SK-N-SH treated with all-trans-retinoic acid at 6 μM for 48 hours (cell line): ENCODE measurements at regions not wholly inside any gene's neighbourhood (a gene's known extent, or its start where the extent isn't known, plus 50 kb on each side); places are given as distances from the start of the nearest gene placed in this dataset.
"Not testable (repeated sequence)": the region's sequence is repeated elsewhere in the genome, so short reads cannot be mapped to it uniquely, and the experiment has no call there.

Experiments
- ATAC-seq: fragments of 200-7000 bp; cut with Tn5 transposase; 3 replicates; pipeline ENCODE4 v1.9.1; 2020; ENCODE audit warnings: mild to moderate bottlenecking, moderate library complexity
- ARNTL ChIP-seq: fragments of 450-650 bp; formaldehyde crosslinking; IDR thresholded peaks from 2 replicates; pipeline ENCODE4 v1.5.0; 2020; ENCODE audit warnings: low read depth, mild to moderate bottlenecking, moderate library complexity, borderline replicate concordance
- BACH2 ChIP-seq: fragments of 250-450 bp; sonication (Bioruptor Pico); IDR thresholded peaks from 2 replicates; pipeline ENCODE4 v1.9.0; 2021; ENCODE audit warnings: mild to moderate bottlenecking, borderline replicate concordance
- ESRRG ChIP-seq: fragments of 250-450 bp; sonication (Bioruptor Pico); IDR thresholded peaks from 2 replicates; pipeline ENCODE4 v1.6.1; 2021; ENCODE audit warnings: mild to moderate bottlenecking
- GLIS3 ChIP-seq: fragments of 250-450 bp; sonication (Bioruptor Pico); IDR thresholded peaks from 2 replicates; pipeline ENCODE4 v1.5.0; 2020; ENCODE audit warnings: mild to moderate bottlenecking, moderate library complexity
- ISL1 ChIP-seq: fragments of 250-450 bp; sonication (Bioruptor Pico); IDR thresholded peaks from 2 replicates; pipeline ENCODE4 v2.1.2; 2022; ENCODE audit warnings: mild to moderate bottlenecking, moderate library complexity
- OSR1 ChIP-seq: fragments of 250-450 bp; sonication (Bioruptor Pico); IDR thresholded peaks from 2 replicates; pipeline ENCODE4 v1.8.0; 2022; ENCODE audit warnings: moderate library complexity, mild to moderate bottlenecking, inconsistent platforms
- PPARA ChIP-seq: fragments of 250-450 bp; sonication (Bioruptor Pico); IDR thresholded peaks from 2 replicates; pipeline ENCODE4 v1.5.0; 2020; ENCODE audit warnings: mild to moderate bottlenecking, borderline replicate concordance
- RARB ChIP-seq: fragments of 250-450 bp; sonication (Bioruptor Pico); IDR thresholded peaks from 2 replicates; pipeline ENCODE4 v1.8.0; 2021; ENCODE audit warnings: mild to moderate bottlenecking, moderate library complexity
- SNAI2 ChIP-seq: fragments of 250-450 bp; sonication (Bioruptor Pico); IDR thresholded peaks from 2 replicates; pipeline ENCODE4 v1.5.0; 2020; ENCODE audit warnings: mild to moderate bottlenecking, moderate library complexity
- TCF4 ChIP-seq: fragments of 250-450 bp; sonication (Bioruptor Pico); IDR thresholded peaks from 2 replicates; pipeline ENCODE4 v1.8.0; 2021; ENCODE audit warnings: mild to moderate bottlenecking, moderate library complexity, borderline replicate concordance
- TOX ChIP-seq: fragments of 250-450 bp; sonication (Bioruptor Pico); IDR thresholded peaks from 2 replicates; pipeline ENCODE4 v1.8.0; 2021; ENCODE audit warnings: mild to moderate bottlenecking, moderate library complexity, borderline replicate concordance
- ZC3H10 ChIP-seq: fragments of 250-450 bp; sonication (Bioruptor Pico); IDR thresholded peaks from 2 replicates; pipeline ENCODE4 v1.5.1; 2021; ENCODE audit warnings: mild to moderate bottlenecking, moderate library complexity
- ZFP3 ChIP-seq: fragments of 250-450 bp; sonication (Bioruptor Pico); IDR thresholded peaks from 2 replicates; pipeline ENCODE4 v1.5.0; 2020; ENCODE audit warnings: mild to moderate bottlenecking, moderate library complexity
- ZFP30 ChIP-seq: fragments of 450-650 bp; formaldehyde crosslinking; IDR thresholded peaks from 2 replicates; pipeline ENCODE4 v1.5.0; 2022; ENCODE audit warnings: mild to moderate bottlenecking, moderate library complexity
- ZNF565 ChIP-seq: fragments of 450-650 bp; formaldehyde crosslinking; conservative IDR thresholded peaks from 2 replicates; pipeline ENCODE4 v1.5.0; 2020; ENCODE audit warnings: low read depth, mild to moderate bottlenecking, moderate library complexity
- ZNF70 ChIP-seq: fragments of 450-650 bp; formaldehyde crosslinking; IDR thresholded peaks from 2 replicates; pipeline ENCODE4 v1.5.0; 2020; ENCODE audit warnings: mild to moderate bottlenecking, moderate library complexity
- ZNF8 ChIP-seq: fragments of 450-650 bp; formaldehyde crosslinking; IDR thresholded peaks from 2 replicates; pipeline ENCODE4 v1.5.0; 2020; ENCODE audit warnings: mild to moderate bottlenecking, moderate library complexity
- TF ChIP-seq, protein P1 (sequence below): fragments of 250-450 bp; sonication (Bioruptor Pico); IDR thresholded peaks from 2 replicates; pipeline ENCODE4 v1.5.1; 2021; ENCODE audit warnings: mild to moderate bottlenecking, moderate library complexity
- TF ChIP-seq, protein P2 (sequence below): fragments of 250-450 bp; sonication (Bioruptor Pico); IDR thresholded peaks from 2 replicates; pipeline ENCODE4 v1.8.0; 2020; ENCODE audit warnings: mild to moderate bottlenecking, moderate library complexity, borderline replicate concordance
- TF ChIP-seq, protein P3 (sequence below): fragments of 250-450 bp; sonication (Bioruptor Pico); IDR thresholded peaks from 2 replicates; pipeline ENCODE4 v1.8.0; 2021; ENCODE audit warnings: low read depth, mild to moderate bottlenecking, moderate library complexity, borderline replicate concordance
- TF ChIP-seq, protein P4 (sequence below): fragments of 250-450 bp; sonication (Bioruptor Pico); IDR thresholded peaks from 2 replicates; pipeline ENCODE4 v1.5.1; 2020; ENCODE audit warnings: low read depth, mild to moderate bottlenecking, moderate library complexity

DNA sequence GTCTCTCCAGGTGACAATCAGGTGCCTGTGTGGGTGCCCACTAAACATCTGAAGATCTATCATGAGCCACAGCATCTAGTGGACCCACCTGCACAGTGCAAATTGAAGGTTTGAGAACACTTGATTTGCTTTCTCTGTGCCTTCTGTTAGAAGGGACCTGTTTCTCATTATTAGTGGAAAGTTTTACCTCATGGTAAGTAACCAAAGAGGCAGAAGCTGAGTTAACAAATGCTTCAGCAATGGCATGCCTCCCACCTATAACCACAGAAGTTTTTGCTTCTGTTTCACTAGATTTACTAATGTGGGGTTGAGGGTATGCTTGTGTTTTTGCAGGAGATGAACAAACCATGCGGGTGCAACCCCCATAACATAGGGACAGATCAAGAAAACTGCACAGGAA lies 297.4 kb upstream of the DKK2 start:
- ATAC-seq, result no peak
- TF ChIP-seq, protein P1, sequence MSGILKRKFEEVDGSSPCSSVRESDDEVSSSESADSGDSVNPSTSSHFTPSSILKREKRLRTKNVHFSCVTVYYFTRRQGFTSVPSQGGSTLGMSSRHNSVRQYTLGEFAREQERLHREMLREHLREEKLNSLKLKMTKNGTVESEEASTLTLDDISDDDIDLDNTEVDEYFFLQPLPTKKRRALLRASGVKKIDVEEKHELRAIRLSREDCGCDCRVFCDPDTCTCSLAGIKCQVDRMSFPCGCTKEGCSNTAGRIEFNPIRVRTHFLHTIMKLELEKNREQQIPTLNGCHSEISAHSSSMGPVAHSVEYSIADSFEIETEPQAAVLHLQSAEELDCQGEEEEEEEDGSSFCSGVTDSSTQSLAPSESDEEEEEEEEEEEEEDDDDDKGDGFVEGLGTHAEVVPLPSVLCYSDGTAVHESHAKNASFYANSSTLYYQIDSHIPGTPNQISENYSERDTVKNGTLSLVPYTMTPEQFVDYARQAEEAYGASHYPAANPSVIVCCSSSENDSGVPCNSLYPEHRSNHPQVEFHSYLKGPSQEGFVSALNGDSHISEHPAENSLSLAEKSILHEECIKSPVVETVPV (CRISPR knock-in tag), result no peak
- no peak for TF ChIP-seq ARNTL
- TF ChIP-seq PPARA (CRISPR knock-in tag), result no peak

DNA sequence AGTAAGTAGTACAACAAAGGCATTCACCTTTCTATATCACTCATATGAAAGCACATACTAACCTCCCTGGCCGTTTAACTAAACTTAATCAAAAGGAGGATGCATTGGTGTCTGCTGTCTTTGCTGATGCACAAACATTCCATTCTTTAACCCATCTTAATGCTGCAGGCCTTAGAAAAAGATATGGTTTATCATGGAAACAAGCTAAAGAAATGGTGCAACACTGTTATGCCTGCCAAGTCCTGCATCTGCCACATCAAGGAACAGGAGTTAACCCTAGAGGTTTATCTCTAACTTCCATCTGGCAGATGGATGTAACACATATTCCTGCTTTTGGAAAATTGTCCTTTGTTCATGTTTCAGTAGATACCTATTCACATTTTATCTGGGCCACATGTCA lies 296.5 kb upstream of the DKK2 start:
- not testable (repeated sequence) for ATAC-seq

DNA sequence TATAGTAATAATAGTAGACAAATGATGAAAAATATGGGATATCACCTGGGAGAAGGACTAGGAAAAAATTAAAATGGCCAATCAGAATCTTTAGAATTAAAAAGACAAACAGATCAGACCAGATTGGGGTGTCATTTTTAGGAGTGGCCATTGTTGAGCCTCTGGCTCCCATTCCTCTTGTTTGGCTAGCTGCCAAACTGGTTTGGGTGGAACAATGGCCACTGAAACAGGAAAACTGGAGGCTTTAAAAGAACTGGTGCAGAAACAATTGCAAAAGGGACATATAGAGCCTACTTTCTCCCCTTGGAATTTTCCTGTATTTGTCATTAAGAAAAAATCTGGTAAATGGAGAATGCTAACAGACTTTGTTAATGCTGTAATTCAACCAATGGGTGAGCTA lies 294.8 kb upstream of the DKK2 start:
- no peak for ATAC-seq
- no peak for TF ChIP-seq RARB (CRISPR knock-in tag)
- no peak for TF ChIP-seq TOX
- no peak for TF ChIP-seq SNAI2 (CRISPR knock-in tag)
- TF ChIP-seq, protein P2, sequence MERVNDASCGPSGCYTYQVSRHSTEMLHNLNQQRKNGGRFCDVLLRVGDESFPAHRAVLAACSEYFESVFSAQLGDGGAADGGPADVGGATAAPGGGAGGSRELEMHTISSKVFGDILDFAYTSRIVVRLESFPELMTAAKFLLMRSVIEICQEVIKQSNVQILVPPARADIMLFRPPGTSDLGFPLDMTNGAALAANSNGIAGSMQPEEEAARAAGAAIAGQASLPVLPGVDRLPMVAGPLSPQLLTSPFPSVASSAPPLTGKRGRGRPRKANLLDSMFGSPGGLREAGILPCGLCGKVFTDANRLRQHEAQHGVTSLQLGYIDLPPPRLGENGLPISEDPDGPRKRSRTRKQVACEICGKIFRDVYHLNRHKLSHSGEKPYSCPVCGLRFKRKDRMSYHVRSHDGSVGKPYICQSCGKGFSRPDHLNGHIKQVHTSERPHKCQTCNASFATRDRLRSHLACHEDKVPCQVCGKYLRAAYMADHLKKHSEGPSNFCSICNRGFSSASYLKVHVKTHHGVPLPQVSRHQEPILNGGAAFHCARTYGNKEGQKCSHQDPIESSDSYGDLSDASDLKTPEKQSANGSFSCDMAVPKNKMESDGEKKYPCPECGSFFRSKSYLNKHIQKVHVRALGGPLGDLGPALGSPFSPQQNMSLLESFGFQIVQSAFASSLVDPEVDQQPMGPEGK (CRISPR knock-in tag), result no peak
- TF ChIP-seq OSR1, result no peak
- TF ChIP-seq ARNTL, result no peak
- TF ChIP-seq PPARA (CRISPR knock-in tag), result no peak
- TF ChIP-seq, protein P1 (CRISPR knock-in tag), result no peak
- TF ChIP-seq, protein P3, sequence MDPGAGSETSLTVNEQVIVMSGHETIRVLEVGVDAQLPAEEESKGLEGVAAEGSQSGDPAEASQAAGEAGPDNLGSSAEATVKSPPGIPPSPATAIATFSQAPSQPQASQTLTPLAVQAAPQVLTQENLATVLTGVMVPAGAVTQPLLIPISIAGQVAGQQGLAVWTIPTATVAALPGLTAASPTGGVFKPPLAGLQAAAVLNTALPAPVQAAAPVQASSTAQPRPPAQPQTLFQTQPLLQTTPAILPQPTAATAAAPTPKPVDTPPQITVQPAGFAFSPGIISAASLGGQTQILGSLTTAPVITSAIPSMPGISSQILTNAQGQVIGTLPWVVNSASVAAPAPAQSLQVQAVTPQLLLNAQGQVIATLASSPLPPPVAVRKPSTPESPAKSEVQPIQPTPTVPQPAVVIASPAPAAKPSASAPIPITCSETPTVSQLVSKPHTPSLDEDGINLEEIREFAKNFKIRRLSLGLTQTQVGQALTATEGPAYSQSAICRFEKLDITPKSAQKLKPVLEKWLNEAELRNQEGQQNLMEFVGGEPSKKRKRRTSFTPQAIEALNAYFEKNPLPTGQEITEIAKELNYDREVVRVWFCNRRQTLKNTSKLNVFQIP (CRISPR knock-in tag), result no peak
- no peak for TF ChIP-seq ZFP30 (CRISPR knock-in tag)
- TF ChIP-seq, protein P4, sequence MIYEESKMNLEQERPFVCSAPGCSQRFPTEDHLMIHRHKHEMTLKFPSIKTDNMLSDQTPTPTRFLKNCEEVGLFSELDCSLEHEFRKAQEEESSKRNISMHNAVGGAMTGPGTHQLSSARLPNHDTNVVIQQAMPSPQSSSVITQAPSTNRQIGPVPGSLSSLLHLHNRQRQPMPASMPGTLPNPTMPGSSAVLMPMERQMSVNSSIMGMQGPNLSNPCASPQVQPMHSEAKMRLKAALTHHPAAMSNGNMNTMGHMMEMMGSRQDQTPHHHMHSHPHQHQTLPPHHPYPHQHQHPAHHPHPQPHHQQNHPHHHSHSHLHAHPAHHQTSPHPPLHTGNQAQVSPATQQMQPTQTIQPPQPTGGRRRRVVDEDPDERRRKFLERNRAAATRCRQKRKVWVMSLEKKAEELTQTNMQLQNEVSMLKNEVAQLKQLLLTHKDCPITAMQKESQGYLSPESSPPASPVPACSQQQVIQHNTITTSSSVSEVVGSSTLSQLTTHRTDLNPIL, result no peak
- no peak for TF ChIP-seq GLIS3
- TF ChIP-seq TCF4 (CRISPR knock-in tag), result no peak
- TF ChIP-seq BACH2 (CRISPR knock-in tag), result no peak

DNA sequence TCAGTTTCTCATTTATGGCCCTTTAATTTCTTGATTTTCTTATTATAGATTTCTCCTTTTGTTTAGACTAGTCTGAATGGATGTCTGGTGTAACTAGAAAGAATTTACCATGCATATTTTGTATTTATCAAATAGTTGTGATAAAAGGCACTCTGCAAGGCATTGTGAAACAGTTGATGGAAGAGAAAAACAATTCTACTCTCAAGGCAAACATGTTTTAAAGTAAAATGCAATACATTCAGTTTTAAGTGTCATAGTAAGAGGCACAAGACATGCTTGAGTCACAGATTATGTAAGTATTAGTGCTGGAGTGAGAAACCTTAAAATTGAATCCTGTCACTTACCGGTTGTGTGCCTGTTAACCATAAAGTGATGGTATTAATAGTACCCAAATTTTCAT lies 283.3 kb upstream of the DKK2 start:
- no peak for ATAC-seq
- TF ChIP-seq ZNF565 (CRISPR knock-in tag) (no peak), TCF4 (CRISPR knock-in tag) (no peak), SNAI2 (CRISPR knock-in tag) (no peak), RARB (CRISPR knock-in tag) (no peak), ZNF70 (CRISPR knock-in tag) (no peak), ZNF8 (CRISPR knock-in tag) (no peak), ZFP3 (CRISPR knock-in tag) (no peak), ESRRG (CRISPR knock-in tag) (no peak), ISL1 (CRISPR knock-in tag) (no peak), ZFP30 (CRISPR knock-in tag) (no peak), TOX (no peak), OSR1 (no peak), GLIS3 (no peak), BACH2 (CRISPR knock-in tag) (no peak), ZC3H10 (CRISPR knock-in tag) (no peak)
- TF ChIP-seq, protein P4, result no peak
- TF ChIP-seq, protein P3 (CRISPR knock-in tag), result no peak
- TF ChIP-seq, protein P1 (CRISPR knock-in tag), result no peak
- TF ChIP-seq, protein P2 (CRISPR knock-in tag), result no peak
